ENCODE measurements at regions not wholly inside any gene's neighbourhood (a gene's known extent, or its start where the extent isn't known, plus 50 kb on each side); places are given as distances from the start of the nearest gene placed in this dataset.

DNA sequence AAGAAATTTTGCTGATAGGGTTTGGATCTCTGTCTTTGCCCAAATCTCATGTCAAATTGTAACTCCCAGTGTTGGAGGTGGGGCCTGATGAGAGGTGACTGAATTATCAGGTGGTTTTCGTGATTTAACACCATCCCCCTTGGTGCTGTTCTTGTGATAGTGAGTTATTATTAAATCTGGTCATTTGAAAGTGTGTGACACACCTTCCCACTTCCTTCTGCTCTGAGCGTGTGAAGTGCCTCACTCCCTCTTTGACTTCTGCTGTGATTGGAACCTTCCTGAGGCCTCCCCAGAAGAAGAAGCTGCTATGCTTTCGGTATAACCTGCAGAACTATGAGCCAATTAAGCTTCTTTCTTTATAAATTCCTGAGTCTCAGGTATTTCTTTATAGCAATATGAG, 632.0 kb downstream of the SLITRK5 start:
- TF ChIP-seq CTCF (conservative IDR thresholded peaks at IDR 0.05) (no peak), EZH2 (IDR thresholded peaks at IDR 0.05; ENCODE audit: low read depth) (no peak)
